Colonic mucosa (tissue), 4 donors: ENCODE measurements at regions not wholly inside any gene's neighbourhood (a gene's known extent, or its start where the extent isn't known, plus 50 kb on each side); places are given as distances from the start of the nearest gene placed in this dataset.

ENCODE experiments used
- DNase-seq: peaks from one replicate; pipeline ENCODE4 v3.0.0-alpha.2; 2020
- H3K27ac ChIP-seq: fragments of 200-600 bp; one replicate; pipeline ENCODE4 v1.8.0; 2021
- H3K27me3 ChIP-seq: fragments of 200-600 bp; one replicate; pipeline ENCODE4 v1.8.0; 2021
- H3K36me3 ChIP-seq: fragments of 200-600 bp; one replicate; pipeline ENCODE4 v1.8.0; 2021
- H3K4me1 ChIP-seq: fragments of 200-600 bp; one replicate; pipeline ENCODE4 v1.8.0; 2021; ENCODE audit warnings: mild to moderate bottlenecking
- H3K4me3 ChIP-seq: fragments of 200-600 bp; one replicate; pipeline ENCODE4 v1.8.0; 2021
- H3K9ac ChIP-seq, 2 donors: one replicate each; pipeline ENCODE4 v1.7.0; 2013; ENCODE audit warnings: control low read depth in 2 of 2, low read depth in 2 of 2, low read length in 2 of 2
- H3K9me3 ChIP-seq: fragments of 200-600 bp; one replicate; pipeline ENCODE4 v1.8.0; 2021
- CTCF ChIP-seq: fragments of 200-600 bp; IDR thresholded peaks from one replicate; pipeline ENCODE4 v1.8.0; 2022; ENCODE audit warnings: antibody characterized with exemption, mild to moderate bottlenecking
- intact Hi-C: fragments of 100-400 bp; cut with DNase I; formaldehyde crosslinking; loops from one replicate; pipeline ENCODE4 v1.14.1; 2022
- donor health status: healthy.
- donor health status: DM: no; HTN: no; CAD: no.
- donor health status: DM: no; HTN: no; CAD: no.

- no peaks in the 10 kb centered on the region for H3K36me3 ChIP-seq
- TF ChIP-seq CTCF, result no peak
- H3K9me3 ChIP-seq, result no peaks in the 10 kb centered on the region
- intact Hi-C loops, result no loop called here
- no peak for DNase-seq
- H3K4me3 ChIP-seq, result no peak overlapping the region
- no peaks in the 10 kb centered on the region for H3K27me3 ChIP-seq
- H3K9ac ChIP-seq, result no peak overlapping the region
- no peak overlapping the region for H3K27ac ChIP-seq
- no peaks in the 10 kb centered on the region for H3K4me1 ChIP-seq
Observed at GRCh38 chr6:10237298-10238038, 177.4 kb downstream of the TFAP2A start.

- Histone ChIP-seq H3K27me3 (no peaks in the 10 kb centered on the region), H3K9ac (no peak overlapping the region), H3K4me1 (no peaks in the 10 kb centered on the region), H3K9me3 (no peaks in the 10 kb centered on the region), H3K27ac (no peak overlapping the region), H3K36me3 (no peaks in the 10 kb centered on the region), H3K4me3 (no peak overlapping the region)
- TF ChIP-seq CTCF, result no peak
- intact Hi-C loops, result no loop called here
- DNase-seq, result no peak
Observed at GRCh38 chr6:10235344-10235743, 179.5 kb downstream of the TFAP2A start.

- H3K9me3 ChIP-seq, result no peaks in the 10 kb centered on the region
- intact Hi-C loops, result no loop called here
- TF ChIP-seq CTCF, result no peak
- no peak overlapping the region for H3K27ac ChIP-seq
- no peak for DNase-seq
- no peak overlapping the region for H3K4me3 ChIP-seq
- no peaks in the 10 kb centered on the region for H3K4me1 ChIP-seq
- H3K36me3 ChIP-seq, result no peaks in the 10 kb centered on the region
- H3K27me3 ChIP-seq, result no peaks in the 10 kb centered on the region
- H3K9ac ChIP-seq, result no peak overlapping the region
Observed at GRCh38 chr6:10230531-10230930, 184.3 kb downstream of the TFAP2A start.

GRCh38 chr6:10223841-10224240 lies 191.0 kb downstream of the TFAP2A start:
- H3K9ac ChIP-seq, result no peak overlapping the region
- no peaks in the 10 kb centered on the region for H3K4me1 ChIP-seq
- DNase-seq, result no peak
- no peak overlapping the region for H3K27ac ChIP-seq
- no peak for TF ChIP-seq CTCF
- no peaks in the 10 kb centered on the region for H3K27me3 ChIP-seq
- H3K9me3 ChIP-seq, result no peaks in the 10 kb centered on the region
- no peaks in the 10 kb centered on the region for H3K36me3 ChIP-seq
- no peak overlapping the region for H3K4me3 ChIP-seq
- intact Hi-C loops, result no loop called here

- Histone ChIP-seq H3K9me3 (no peaks in the 10 kb centered on the region), H3K9ac (no peak overlapping the region), H3K4me3 (no peak overlapping the region), H3K4me1 (no peaks in the 10 kb centered on the region), H3K36me3 (no peaks in the 10 kb centered on the region), H3K27me3 (no peaks in the 10 kb centered on the region), H3K27ac (no peak overlapping the region)
- intact Hi-C loops, result no loop called here
- no peak for DNase-seq
- no peak for TF ChIP-seq CTCF
Observed at GRCh38 chr6:10221178-10221577, 193.7 kb downstream of the TFAP2A start.
